HG03460 (cell line): ENCODE measurements at regions not wholly inside any gene's neighbourhood (a gene's known extent, or its start where the extent isn't known, plus 50 kb on each side); places are given as distances from the start of the nearest gene placed in this dataset.

ENCODE experiments used
- ATAC-seq: cut with Tn5 transposase; IDR thresholded peaks from one replicate; pipeline ENCODE4 v1.9.1; 2021; ENCODE audit not compliant: unreplicated experiment

GRCh38 chr10:90318659-90319058 is 539.2 kb downstream of the HTR7 start:
- ATAC-seq: no peak

DNA sequence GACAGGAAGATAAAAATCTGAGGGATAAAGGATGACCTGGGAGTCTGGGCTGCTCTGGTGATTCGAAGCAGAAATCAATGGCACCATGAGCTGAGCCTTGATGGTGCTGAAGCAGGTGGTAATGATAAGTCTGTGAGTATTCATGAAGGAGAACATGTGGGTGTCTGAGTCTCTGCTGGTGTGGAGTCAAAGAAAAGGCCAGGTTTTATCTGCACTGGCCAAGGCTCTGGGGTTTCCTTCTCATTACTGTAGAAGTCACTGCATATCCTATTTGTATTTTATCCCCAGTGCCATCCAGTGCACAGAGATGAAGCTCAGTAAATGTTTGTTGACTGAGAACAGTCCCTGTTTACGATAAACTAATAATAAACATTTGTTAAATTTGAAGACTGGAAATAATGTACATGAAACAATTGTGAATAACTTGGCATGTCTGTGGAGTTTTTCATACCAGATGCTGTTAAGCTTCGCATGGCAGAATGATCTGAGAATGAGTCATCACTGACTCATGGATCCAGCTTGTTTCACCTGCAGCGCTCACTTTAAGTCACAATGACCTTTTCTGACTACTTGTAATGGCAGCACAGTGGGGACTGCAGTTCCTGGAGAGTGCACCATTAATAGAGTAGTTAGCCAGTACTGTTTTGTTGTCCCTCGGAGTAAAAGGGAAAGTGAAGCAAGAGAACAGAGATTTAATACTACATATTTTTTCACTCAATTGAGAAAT is 538.5 kb downstream of the HTR7 start:
- ATAC-seq: peak; percentile 85

DNA sequence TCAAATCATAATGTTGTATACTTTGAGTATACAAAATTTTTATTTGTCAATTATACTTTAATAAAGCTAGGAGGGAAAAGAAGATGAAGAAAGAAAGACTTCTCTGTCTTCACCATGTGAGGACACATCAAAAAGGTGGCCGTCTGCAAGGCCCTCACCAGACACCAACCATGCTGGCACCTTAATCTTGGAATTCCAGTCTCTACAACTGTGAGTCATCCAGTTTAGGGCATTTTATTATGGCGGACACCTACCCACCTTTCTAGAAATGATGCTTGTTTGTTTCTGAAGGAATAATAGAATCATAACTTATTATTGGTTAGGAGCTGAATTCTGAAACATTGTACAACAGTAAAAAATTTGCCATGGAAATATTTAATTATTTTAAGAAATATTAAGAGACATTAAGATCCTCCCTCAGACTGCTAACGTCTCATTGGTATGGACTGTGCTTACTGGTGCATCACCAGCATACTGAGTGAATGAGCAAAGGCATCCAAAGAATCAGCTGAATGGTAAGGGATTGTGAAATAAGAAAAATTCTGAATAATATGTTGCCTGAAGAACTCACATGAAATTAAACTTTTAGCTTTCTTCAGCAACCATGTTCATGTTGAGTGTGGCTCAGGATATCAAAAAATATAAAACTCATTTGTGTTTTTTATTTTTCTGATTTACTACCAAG is 536.6 kb downstream of the HTR7 start:
- no peak for ATAC-seq

DNA sequence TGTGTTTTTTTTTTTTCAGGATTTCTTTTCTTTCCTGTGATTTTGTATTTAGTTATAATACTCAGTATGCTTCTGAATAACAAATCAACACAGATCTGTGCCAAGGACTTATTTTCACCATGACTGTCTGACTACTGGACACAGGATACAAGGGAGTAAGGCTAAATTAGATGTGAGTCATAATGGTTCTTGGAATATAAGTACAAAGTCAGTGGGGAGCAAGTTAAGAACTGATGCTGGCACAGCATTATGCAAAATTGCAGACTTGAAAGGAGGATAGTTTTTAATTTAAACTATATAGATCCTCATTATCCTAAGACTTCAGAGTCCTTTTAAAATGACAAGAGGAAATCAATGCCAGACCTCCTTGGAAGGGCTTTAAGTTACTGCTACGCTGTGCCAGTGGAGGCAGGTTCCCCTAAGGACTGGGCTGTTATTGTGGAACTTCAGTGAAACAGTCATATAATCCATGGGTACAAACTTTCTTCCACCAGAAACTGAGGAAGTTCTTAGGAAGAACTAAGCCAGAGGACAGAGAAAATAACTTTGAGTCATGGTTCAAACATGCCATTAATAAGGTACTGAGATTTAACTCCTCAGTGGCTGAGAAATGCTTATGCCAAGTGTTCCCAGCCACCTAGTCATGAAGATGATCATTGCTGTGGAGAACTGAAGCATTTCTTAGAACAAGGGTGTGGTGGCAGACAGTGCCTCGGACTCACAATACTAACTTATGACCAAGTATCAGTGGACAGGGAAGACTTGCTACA is 531.2 kb downstream of the HTR7 start:
- ATAC-seq: no peak

- no peak for ATAC-seq
Observed at GRCh38 chr10:90327611-90328010, 530.2 kb downstream of the HTR7 start.

DNA sequence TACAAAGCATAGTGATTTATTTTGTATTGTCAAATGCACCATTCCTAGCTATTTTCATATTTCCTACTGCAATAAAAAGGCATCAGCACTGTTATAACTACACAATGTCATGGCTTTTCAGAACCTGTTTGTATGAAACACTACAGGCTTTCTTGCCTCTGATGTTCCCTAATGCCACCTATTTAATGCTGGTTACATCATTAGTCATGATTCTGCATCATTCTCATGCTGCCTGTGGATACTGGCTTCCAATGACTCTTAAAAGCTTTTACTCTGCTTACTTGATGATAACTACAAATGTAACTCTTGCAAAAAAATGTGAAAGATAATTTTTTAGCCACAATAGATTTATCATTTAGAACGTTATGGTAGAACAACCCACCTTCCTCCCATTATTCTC is 529.4 kb downstream of the HTR7 start:
- ATAC-seq: no peak

- ATAC-seq: no peak
Observed at GRCh38 chr10:90328896-90329295, 528.9 kb downstream of the HTR7 start.

- ATAC-seq: no peak
Observed at GRCh38 chr10:90337316-90337715, 520.5 kb downstream of the HTR7 start.

DNA sequence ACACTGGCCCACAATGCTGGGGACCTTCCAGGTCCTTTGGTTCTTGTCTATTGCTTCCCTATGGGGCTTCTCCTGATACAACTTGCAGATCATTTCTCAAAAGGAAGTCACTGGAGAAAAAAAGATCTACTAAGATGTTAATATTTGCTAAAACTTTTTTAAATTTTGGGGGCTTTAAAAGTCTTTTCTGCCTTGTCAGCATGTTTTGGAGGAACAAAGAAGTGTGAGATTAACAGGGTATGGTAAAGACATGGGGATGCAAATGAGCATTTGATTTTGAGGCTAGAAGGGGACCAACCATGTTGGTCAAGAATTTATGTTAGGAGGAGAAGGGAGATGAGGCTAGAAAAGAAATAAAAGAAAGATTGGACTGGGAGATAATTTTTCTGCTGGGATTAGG is 515.4 kb downstream of the HTR7 start:
- ATAC-seq: no peak

GRCh38 chr10:90344226-90344625 is 513.6 kb downstream of the HTR7 start:
- no peak for ATAC-seq

DNA sequence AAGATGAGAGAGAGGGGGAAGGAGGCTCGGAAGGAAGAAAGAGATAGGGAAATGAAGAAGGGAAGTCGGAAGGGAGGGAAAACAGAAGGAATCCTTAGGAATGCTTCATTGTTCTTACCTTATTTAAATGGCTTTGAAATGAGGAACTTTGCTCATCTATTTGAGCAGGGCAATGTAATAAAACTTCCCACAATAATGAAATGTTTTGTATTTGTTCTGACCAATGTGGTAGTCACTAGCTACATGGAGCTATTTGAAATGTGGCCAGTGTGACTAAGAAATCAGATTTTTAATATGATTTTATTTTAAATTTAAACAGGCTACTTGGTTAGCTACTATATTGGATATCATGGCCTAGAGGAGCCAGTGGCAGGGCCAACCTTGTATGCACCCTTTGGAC is 510.6 kb downstream of the HTR7 start:
- no peak for ATAC-seq

- no peak for ATAC-seq
Observed at GRCh38 chr10:90350122-90350521, 507.7 kb downstream of the HTR7 start.

GRCh38 chr10:90352288-90352687 is 505.6 kb downstream of the HTR7 start:
- ATAC-seq: no peak

DNA sequence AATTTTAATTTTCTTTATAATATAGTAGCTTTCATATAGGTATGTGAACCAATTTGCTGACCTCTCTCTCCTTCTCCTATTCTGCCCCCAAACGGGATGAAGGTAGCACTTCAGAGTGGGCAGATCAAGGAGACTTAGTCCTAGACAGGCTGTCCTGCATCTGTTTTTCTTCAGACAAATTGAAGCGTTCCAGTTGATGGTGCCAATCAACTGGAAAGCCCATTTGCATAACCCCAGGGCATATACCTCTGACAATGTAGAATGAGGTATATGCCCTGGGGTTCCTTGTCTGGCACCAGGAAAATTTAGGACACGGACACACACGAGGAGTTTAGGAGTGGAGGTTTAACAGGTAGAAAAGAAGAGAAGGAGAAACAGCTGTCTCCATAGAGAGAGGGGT is 502.9 kb downstream of the HTR7 start:
- ATAC-seq: no peak

DNA sequence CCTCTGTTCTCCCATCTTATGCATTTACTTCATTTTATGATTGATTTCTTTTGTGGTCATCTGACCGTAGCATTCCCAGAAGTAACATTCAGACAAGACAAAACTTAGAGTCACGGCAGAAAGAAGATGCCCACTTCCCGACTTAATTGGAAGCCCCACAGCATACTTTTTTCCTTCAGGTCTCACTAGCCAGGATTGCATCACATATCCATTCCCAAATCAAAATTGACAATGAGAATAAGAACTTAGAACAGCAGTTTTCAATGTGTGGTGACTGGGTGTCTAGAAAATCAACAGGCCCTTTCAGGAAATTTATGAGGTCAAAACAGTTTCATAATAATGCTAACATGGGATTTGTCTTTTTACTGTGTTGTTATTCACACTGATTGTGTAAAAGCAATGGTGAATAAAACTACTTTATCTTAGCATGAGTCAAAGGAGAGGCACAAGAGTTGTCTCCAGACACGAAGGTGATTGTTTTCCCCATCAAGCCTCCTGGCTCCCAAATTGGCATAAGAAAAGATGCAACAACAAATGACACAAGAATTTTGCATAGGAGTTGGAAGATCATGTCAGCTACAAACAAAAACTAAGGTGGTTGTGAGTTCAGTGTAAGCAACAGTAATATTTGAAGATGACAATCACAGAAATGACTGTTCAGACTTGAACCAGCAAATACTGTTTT is 493.9 kb downstream of the HTR7 start:
- ATAC-seq: no peak

- no peak for ATAC-seq
Observed at GRCh38 chr10:90372451-90372850, 485.4 kb downstream of the HTR7 start.

- ATAC-seq: no peak
Observed at GRCh38 chr10:90373911-90374310, 483.9 kb downstream of the HTR7 start.

GRCh38 chr10:90378524-90379076 is 479.2 kb downstream of the HTR7 start:
- ATAC-seq: no peak

GRCh38 chr10:90381468-90381867 is 476.4 kb downstream of the HTR7 start:
- no peak for ATAC-seq

DNA sequence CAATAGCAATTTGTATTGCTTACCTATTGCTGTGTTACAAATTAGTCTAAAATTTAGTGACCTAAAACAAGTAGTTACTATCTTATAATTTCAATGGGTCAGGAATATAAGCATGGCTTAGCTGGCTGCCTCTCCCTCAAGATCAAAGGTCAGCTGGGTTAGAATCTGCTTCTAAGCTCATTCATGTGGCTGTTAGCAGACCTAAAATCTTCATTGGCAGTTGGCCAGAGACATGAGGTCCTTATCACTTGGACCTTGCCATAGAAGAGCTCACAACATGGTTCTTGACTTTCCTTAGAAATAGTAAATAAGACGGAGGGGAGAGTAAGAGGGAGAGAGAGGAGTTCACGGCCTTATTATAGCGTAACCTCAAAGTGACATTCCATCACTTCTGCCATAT is 468.0 kb downstream of the HTR7 start:
- ATAC-seq: no peak

DNA sequence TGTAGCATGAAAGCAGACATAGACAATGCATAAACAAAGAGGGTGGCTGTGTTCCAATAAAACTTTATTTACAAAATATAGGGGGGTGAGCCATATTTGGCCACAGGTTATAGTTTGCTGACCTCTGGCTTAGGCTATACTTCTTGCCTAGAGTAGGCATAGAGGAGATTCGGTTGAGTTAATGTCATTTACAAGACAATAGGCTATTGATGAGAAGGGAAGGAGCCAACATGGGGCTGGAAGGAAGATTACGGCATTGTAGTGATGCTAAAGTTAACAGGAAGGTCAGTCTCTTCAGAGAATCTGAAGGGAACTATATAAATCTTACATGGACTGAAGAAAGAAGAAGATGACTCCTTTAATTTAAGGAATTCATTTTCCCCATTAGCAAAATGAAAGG is 463.5 kb downstream of the HTR7 start:
- ATAC-seq: no peak
